ENCODE measurements at regions not wholly inside any gene's neighbourhood (a gene's known extent, or its start where the extent isn't known, plus 50 kb on each side); places are given as distances from the start of the nearest gene placed in this dataset.

DNA sequence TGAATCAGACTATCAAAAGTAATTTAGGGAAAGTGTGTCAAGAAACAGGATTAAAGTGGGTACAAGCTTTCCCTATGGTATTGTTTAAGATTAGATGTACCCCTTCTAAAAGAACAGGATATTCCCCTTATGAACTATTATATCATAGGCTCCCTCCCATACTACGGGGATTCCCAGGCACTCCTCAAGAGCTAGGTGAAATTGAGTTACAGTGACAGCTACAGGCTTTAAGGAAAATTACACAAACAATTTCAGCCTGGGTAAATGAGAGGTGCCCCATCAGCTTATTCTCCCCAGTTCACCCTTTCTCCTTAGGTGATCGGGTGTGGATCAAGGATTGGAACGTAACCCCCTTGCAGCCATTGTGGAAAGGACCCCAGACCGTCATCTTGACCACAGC is 240.8 kb upstream of the CNTN6 start:
- H3K36me3 Mint-ChIP-seq (ENCODE audit: low read depth): no peaks in the 10 kb centered on the region
- H3K4me1 Mint-ChIP-seq (ENCODE audit: low read depth): no peaks in the 10 kb centered on the region
- intact Hi-C loops (cut with micrococcal nuclease): no loop called here
- H3K27ac Mint-ChIP-seq: no peak overlapping the region
- H3K4me3 Mint-ChIP-seq: no peak overlapping the region
- H3K9me3 Mint-ChIP-seq: peaks cover 87% of the 10 kb centered on the region
- H3K27me3 Mint-ChIP-seq: no peaks in the 10 kb centered on the region

DNA sequence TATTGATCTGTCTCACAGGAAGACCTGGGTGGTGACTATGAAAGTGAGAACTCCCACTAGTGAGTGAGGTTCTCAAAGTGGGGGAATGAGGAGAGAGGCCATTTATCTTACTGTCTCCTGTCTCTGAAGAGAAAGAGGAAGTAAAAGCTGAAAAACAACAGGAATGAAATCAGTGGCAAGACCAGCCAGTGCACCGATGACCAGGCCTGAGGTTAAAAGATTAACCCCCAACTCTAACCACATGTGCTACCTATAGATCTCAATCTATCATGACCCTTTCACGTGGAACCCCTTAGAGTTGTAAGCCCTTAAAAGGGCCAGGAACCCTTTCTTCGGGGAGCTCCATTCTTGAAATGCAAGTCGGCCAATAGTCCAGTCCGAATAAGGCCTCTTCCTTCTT is 239.3 kb upstream of the CNTN6 start:
- Mint-ChIP-seq H3K27ac (no peak overlapping the region), H3K4me1 (ENCODE audit: low read depth) (no peaks in the 10 kb centered on the region), H3K4me3 (no peak overlapping the region), H3K36me3 (ENCODE audit: low read depth) (no peaks in the 10 kb centered on the region), H3K9me3 (peaks cover 72% of the 10 kb centered on the region), H3K27me3 (no peaks in the 10 kb centered on the region)
- intact Hi-C loops (cut with micrococcal nuclease): no loop called here

DNA sequence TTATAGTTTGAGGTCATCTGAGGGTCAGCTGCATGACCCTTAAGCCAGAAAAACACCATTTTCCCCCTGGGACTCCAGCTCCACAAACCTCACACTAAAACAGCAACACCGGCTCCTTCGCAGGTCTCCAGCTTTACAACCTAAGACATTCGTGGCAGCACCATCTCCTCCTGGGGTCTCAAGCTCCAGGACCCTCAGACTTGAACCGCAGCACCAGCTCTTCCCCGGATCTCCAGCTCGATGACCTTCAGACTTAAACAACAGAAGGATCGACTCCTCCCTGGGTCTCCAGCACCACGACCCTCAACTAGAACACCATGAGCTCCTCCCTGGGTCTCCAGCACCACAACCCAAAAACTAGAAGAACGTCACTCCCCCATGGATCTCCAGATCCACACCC is 233.7 kb upstream of the CNTN6 start:
- no peaks in the 10 kb centered on the region for H3K36me3 Mint-ChIP-seq (ENCODE audit: low read depth)
- no peaks in the 10 kb centered on the region for H3K27me3 Mint-ChIP-seq
- no peak overlapping the region for H3K27ac Mint-ChIP-seq
- no peak overlapping the region for H3K4me3 Mint-ChIP-seq
- intact Hi-C loops (cut with micrococcal nuclease): no loop called here
- H3K4me1 Mint-ChIP-seq (ENCODE audit: low read depth): no peaks in the 10 kb centered on the region
- H3K9me3 Mint-ChIP-seq: peaks cover 24% of the 10 kb centered on the region

DNA sequence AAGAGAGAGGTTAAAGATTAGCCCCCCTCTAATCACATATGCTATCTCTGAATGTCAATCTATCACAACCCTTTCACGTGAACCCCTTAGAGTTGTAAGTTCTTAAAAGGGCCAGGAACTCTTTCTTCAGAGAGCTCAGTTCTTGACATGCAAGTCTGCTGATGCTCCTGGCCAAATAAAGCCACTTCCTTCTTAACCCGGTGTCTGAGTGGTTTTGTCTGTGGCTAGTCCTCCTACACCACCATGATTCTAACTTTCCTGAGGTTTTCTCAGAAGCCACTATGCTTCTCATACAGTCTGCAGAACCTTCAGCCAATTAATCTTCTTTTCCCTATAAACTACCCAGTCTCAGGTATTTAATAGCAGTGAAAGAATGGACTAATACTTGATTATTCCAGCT is 231.1 kb upstream of the CNTN6 start:
- Mint-ChIP-seq H3K4me3 (no peak overlapping the region), H3K4me1 (ENCODE audit: low read depth) (no peaks in the 10 kb centered on the region), H3K27ac (no peak overlapping the region), H3K27me3 (no peaks in the 10 kb centered on the region), H3K9me3 (peaks cover 10% of the 10 kb centered on the region), H3K36me3 (ENCODE audit: low read depth) (no peaks in the 10 kb centered on the region)
- intact Hi-C loops (cut with micrococcal nuclease): no loop called here

DNA sequence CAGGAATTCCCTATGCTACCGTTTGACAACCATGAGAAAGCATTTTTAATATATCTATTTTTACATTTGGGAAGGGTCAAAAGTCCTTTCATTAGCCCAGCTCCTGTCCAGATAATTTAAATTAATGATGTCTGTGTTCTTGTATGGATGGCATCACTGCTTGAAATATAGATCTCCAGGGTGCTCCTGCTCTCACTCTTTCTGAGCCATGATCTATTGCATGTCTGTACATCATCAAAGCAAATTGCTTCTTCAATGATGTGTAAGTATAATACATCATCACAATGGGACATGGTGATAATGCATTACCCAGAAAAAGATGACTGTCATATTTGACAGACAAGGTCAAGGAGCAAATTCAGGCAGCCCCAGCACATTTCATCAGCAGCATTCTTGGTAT is 223.6 kb upstream of the CNTN6 start:
- Mint-ChIP-seq H3K27ac (no peak overlapping the region), H3K9me3 (peaks cover 18% of the 10 kb centered on the region), H3K36me3 (ENCODE audit: low read depth) (no peaks in the 10 kb centered on the region), H3K4me3 (no peak overlapping the region), H3K27me3 (no peaks in the 10 kb centered on the region), H3K4me1 (ENCODE audit: low read depth) (no peaks in the 10 kb centered on the region)
- intact Hi-C loops (cut with micrococcal nuclease): no loop called here

DNA sequence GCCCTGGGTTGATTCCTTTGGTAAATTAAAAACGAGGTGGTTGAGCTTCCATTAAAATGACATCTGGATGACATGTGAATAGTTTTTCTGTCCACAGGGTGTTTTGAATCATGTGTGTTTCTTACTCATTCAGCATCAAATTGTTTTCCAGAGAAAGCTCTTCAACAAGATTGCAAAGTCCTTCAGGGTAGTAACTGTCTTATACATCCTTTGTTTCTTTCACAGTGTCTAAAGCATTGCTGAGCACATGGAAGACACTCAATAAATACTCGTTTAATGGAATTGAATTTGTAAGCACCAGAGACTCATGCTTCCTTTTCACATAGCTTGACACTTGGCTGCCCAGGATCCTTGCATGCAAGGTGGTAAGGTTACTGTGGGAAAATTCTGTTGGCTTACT is 223.1 kb upstream of the CNTN6 start:
- Mint-ChIP-seq H3K27me3 (no peaks in the 10 kb centered on the region), H3K27ac (no peak overlapping the region), H3K4me3 (no peak overlapping the region), H3K36me3 (ENCODE audit: low read depth) (no peaks in the 10 kb centered on the region), H3K4me1 (ENCODE audit: low read depth) (no peaks in the 10 kb centered on the region), H3K9me3 (peaks cover 18% of the 10 kb centered on the region)
- intact Hi-C loops (cut with micrococcal nuclease): no loop called here

DNA sequence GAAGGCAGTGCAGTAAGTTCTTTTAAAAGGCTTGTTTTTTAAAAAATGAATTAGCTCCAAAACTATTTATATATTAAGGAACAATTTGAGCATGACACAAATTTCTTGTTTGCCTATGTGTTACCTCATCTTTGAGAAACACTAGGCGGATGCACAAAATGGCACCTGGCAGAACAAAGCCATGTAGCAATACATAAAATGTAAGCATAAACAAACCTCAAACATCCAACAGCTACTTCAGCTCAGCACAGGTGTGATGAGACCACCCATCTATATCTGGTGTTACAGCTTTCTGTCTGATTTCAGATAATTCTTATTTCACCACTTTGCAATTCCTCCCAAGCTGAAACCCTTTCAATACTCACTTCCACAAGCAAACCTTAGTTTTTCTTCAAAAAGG is 221.2 kb upstream of the CNTN6 start:
- intact Hi-C loops (cut with micrococcal nuclease): no loop called here
- no peaks in the 10 kb centered on the region for H3K27me3 Mint-ChIP-seq
- peaks cover 9% of the 10 kb centered on the region for H3K9me3 Mint-ChIP-seq
- no peak overlapping the region for H3K4me3 Mint-ChIP-seq
- H3K4me1 Mint-ChIP-seq (ENCODE audit: low read depth): no peaks in the 10 kb centered on the region
- no peaks in the 10 kb centered on the region for H3K36me3 Mint-ChIP-seq (ENCODE audit: low read depth)
- H3K27ac Mint-ChIP-seq: no peak overlapping the region

DNA sequence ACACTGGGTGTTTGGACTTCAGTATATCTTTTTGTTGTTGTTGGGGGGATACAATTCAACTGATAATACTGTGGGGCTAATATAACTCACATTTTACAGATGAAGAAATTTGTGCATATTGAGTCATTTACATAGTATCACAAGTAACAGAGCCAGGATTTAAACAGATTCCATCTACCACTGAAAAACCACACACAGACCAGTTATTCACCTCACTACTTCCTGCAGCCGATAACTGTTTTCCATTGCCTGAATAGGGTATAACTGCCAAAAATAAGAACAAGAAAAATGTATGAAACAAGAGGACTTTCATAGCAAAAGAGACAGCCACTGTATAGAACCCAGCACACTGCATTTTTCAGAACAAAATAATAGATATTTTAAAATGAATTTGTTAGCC is 215.8 kb upstream of the CNTN6 start:
- Mint-ChIP-seq H3K27ac (no peak overlapping the region), H3K9me3 (peaks cover 9% of the 10 kb centered on the region), H3K4me3 (no peak overlapping the region), H3K27me3 (no peaks in the 10 kb centered on the region), H3K36me3 (ENCODE audit: low read depth) (no peaks in the 10 kb centered on the region), H3K4me1 (ENCODE audit: low read depth) (no peaks in the 10 kb centered on the region)
- intact Hi-C loops (cut with micrococcal nuclease): no loop called here

DNA sequence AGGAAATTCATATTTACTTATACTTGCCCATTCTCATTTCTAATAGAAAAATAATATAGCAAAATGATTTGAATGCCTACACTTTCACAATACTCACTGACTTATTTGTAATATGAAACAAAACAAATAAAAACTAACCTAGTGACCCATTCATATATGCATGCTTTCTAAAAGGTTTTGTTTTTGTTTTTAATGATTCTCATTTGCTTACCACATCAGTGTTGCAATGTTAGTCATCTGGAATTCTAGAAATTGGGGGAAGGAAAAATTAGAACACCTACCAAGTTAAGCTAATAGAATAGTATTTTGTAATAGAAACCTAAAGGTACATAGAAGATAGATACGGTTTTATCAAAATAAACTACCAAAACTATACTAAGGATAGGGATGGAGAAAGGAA is 214.1 kb upstream of the CNTN6 start:
- H3K27me3 Mint-ChIP-seq: no peaks in the 10 kb centered on the region
- H3K4me1 Mint-ChIP-seq (ENCODE audit: low read depth): no peaks in the 10 kb centered on the region
- no peak overlapping the region for H3K4me3 Mint-ChIP-seq
- no peak overlapping the region for H3K27ac Mint-ChIP-seq
- peaks cover 7% of the 10 kb centered on the region for H3K9me3 Mint-ChIP-seq
- H3K36me3 Mint-ChIP-seq (ENCODE audit: low read depth): no peaks in the 10 kb centered on the region
- intact Hi-C loops (cut with micrococcal nuclease): no loop called here

DNA sequence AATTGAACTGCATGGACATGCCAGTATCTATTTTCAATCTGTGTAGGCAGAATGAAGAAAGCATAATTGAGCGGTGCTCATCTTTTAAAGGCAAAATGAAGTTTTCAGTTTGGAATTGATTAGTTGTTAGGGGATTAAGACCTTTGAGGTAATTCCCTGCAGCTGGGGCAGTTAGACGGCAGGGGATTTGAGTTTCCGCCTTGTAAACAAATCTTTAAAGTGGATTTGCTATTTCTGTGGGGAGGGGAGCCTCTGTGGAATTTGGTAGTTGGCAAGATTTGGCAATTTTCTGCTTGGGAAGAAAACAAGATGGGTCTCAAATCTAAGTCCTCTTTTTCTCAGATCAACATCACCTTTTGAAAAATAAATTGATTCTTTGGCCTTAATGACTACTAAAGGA is 212.5 kb upstream of the CNTN6 start:
- H3K27ac Mint-ChIP-seq: no peak overlapping the region
- H3K36me3 Mint-ChIP-seq (ENCODE audit: low read depth): no peaks in the 10 kb centered on the region
- no peaks in the 10 kb centered on the region for H3K27me3 Mint-ChIP-seq
- intact Hi-C loops (cut with micrococcal nuclease): no loop called here
- H3K4me3 Mint-ChIP-seq: no peak overlapping the region
- peaks cover 22% of the 10 kb centered on the region for H3K9me3 Mint-ChIP-seq
- H3K4me1 Mint-ChIP-seq (ENCODE audit: low read depth): no peaks in the 10 kb centered on the region

DNA sequence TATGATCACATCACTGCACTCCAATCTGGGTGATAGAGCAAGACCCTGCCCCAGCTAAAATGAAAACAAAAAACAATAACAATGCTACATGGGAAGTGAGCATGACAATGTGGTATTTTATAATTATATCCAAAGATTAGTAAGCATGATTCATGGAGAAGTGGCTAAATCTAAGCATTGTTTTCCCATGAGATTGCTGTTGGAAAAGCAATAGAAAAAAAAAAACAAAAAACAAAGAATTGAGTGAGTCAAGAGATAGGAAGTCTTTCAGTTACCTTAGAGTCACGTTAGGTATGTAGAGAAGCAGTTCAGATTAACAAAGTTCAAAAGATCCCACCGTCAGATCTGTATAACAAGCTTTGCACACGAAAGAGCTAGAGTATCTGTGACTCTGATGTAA is 210.3 kb upstream of the CNTN6 start:
- H3K4me1 Mint-ChIP-seq (ENCODE audit: low read depth): no peaks in the 10 kb centered on the region
- intact Hi-C loops (cut with micrococcal nuclease): no loop called here
- H3K9me3 Mint-ChIP-seq: peaks cover 33% of the 10 kb centered on the region
- no peak overlapping the region for H3K27ac Mint-ChIP-seq
- no peak overlapping the region for H3K4me3 Mint-ChIP-seq
- no peaks in the 10 kb centered on the region for H3K27me3 Mint-ChIP-seq
- no peaks in the 10 kb centered on the region for H3K36me3 Mint-ChIP-seq (ENCODE audit: low read depth)

DNA sequence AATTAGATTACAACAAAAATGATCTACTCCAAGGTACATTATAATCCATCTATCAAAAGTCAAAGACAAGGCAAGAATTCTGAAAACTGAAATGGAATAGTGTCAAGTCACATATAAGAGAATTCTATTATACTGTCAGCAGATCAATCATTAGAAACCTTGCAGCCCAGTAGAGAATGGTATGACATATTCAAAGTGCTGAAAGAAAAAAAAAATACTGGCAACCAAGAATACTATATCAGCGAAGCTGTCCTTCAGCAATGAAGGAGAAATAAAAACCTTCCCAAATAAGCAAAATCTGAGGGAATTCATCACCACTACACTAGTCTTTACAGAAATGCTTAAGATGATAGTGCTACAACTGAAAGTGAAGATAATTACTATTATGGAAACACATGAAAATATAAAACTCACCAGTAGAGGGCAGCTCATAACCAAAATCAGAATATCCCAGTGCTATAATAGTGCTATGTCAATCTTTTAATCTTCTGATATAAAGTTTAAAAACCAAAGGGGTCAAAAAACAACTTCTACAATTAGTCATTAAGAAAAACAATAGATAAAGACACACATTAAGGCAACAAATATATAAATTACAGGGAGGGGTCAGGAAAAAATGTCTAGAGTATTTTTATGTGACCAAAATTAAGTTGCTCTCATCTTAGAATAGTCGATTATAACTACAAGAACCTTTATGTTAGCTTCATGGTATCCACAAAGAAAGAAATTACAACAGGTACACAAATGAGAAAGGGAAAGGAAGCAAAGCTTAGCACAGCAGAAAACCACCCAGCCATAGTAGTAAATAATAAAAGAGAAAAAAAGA is 190.7 kb upstream of the CNTN6 start:
- intact Hi-C loops (cut with micrococcal nuclease): no loop called here
- Mint-ChIP-seq H3K27me3 (no peaks in the 10 kb centered on the region), H3K9me3 (peaks cover 18% of the 10 kb centered on the region), H3K36me3 (ENCODE audit: low read depth) (no peaks in the 10 kb centered on the region), H3K4me1 (ENCODE audit: low read depth) (no peaks in the 10 kb centered on the region), H3K27ac (no peak overlapping the region), H3K4me3 (no peak overlapping the region)

DNA sequence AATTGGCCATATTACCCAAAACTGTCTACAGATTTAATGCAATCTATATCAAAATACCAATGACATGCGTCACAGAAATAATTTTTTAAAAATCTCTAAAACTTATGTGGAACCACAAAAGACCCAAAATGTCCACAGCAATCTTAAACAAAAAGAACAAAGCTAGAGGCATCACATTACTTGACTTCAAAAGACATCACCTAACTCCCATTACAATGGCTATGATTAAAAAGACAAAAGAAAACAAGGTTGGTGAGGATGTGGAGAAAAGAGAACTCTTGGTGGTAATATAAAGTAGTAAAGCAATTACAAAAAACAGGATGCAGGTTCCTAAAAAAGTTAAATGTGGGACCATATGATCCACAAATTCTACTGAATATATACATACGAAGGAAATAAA is 187.6 kb upstream of the CNTN6 start:
- intact Hi-C loops (cut with micrococcal nuclease): no loop called here
- Mint-ChIP-seq H3K27ac (no peak overlapping the region), H3K9me3 (peaks cover 39% of the 10 kb centered on the region), H3K4me1 (ENCODE audit: low read depth) (no peaks in the 10 kb centered on the region), H3K27me3 (no peaks in the 10 kb centered on the region), H3K4me3 (no peak overlapping the region), H3K36me3 (ENCODE audit: low read depth) (no peaks in the 10 kb centered on the region)

DNA sequence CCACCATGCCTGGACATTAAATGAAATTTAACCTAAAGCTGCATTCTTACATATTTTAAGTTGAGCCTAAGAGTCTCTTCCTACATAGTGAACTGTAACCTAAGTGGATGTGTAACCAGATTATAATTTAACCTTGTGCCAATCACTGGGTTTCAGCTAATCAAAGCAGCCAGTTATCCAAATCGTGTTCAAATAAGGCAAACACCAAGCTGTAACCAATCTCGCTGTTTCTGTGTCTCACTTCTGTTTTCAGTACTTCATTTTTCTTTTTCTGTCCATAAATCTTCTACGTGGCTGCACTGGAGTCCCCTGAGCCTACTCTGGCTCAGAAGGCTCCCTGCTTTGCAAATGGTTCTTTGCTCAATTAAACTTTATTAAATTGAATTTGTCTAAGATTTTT is 186.1 kb upstream of the CNTN6 start:
- no peaks in the 10 kb centered on the region for H3K36me3 Mint-ChIP-seq (ENCODE audit: low read depth)
- peaks cover 50% of the 10 kb centered on the region for H3K9me3 Mint-ChIP-seq
- H3K4me3 Mint-ChIP-seq: no peak overlapping the region
- H3K27me3 Mint-ChIP-seq: no peaks in the 10 kb centered on the region
- intact Hi-C loops (cut with micrococcal nuclease): no loop called here
- no peak overlapping the region for H3K27ac Mint-ChIP-seq
- no peaks in the 10 kb centered on the region for H3K4me1 Mint-ChIP-seq (ENCODE audit: low read depth)

DNA sequence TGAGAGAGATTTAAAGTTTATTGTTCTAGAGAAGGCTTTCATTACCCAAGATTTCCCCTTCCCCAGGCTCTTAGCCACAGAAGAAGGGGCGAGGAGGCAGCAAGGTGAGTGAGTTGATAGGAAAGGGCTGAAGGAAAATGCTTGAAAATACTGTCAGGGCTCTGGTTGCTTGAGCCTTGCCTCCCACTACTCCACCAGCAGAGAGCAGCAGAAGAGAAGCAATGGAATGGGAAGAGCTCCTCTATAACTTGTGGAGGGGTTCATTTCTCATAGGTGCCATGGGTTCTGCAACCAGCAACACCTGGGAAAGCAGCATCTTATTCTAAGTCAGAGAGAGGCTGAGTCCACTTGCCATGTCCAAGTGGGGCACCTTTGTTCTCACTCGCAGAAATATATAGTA is 184.0 kb upstream of the CNTN6 start:
- Mint-ChIP-seq H3K27ac (no peak overlapping the region), H3K9me3 (peaks cover 34% of the 10 kb centered on the region), H3K36me3 (ENCODE audit: low read depth) (no peaks in the 10 kb centered on the region), H3K27me3 (no peaks in the 10 kb centered on the region), H3K4me3 (no peak overlapping the region), H3K4me1 (ENCODE audit: low read depth) (no peaks in the 10 kb centered on the region)
- intact Hi-C loops (cut with micrococcal nuclease): no loop called here
